Tibial nerve (tissue), 4 donors: ENCODE measurements at regions not wholly inside any gene's neighbourhood (a gene's known extent, or its start where the extent isn't known, plus 50 kb on each side); places are given as distances from the start of the nearest gene placed in this dataset.

Source experiments
- DNase-seq, 2 donors: peaks; one replicate each; pipeline ENCODE4 v3.0.0-alpha.2; 2019; ENCODE audit warnings: low spot score in 2 of 2
- H3K27ac ChIP-seq, 4 donors: fragments of 200-600 bp; sonication (generic) in 3 of 4; one replicate each; pipeline ENCODE4 v1.5.1; 2017 to 2019; ENCODE audit warnings: mild to moderate bottlenecking in 1 of 4
- H3K27me3 ChIP-seq, 2 donors: fragments of 200-600 bp; sonication (generic) in 1 of 2; one replicate each; pipeline versions ENCODE4 v1.5.1 to v1.6.0; 2017 to 2019
- H3K36me3 ChIP-seq, 3 donors: fragments of 200-600 bp; sonication (generic); one replicate each; pipeline ENCODE4 v1.5.1; 2018 to 2019
- H3K4me1 ChIP-seq, 4 donors: fragments of 200-600 bp; sonication (generic) in 3 of 4; one replicate each; pipeline ENCODE4 v1.5.1; 2017 to 2019
- H3K4me3 ChIP-seq, 4 donors: fragments of 200-600 bp; sonication (generic) in 3 of 4; one replicate each; pipeline ENCODE4 v1.5.1; 2017 to 2019; ENCODE audit warnings: mild to moderate bottlenecking in 1 of 4, moderate library complexity in 1 of 4
- H3K9me3 ChIP-seq, 4 donors: fragments of 200-600 bp; sonication (generic) in 3 of 4; one replicate each; pipeline ENCODE4 v1.5.1; 2017 to 2019
- EP300 ChIP-seq, 2 donors: sonication (generic); formaldehyde crosslinking; IDR thresholded peaks; one replicate each; pipeline ENCODE4 v1.6.1; 2017; ENCODE audit warnings: antibody characterized with exemption in 2 of 2, mild to moderate bottlenecking in 1 of 2
- POLR2A ChIP-seq, 2 donors: fragments of 450-650 bp; IDR thresholded peaks; one replicate each; pipeline ENCODE4 v1.6.1; 2017; ENCODE audit warnings: antibody characterized with exemption in 2 of 2, mild to moderate bottlenecking in 2 of 2, moderate library complexity in 2 of 2
- WGBS, 2 donors: methylation state at CpG; one replicate each; pipeline ENCODE4 v1.1.5; 2018; 5-methylcytosine and 5-hydroxymethylcytosine counted together
- TF ChIP-seq, protein P1 (sequence below), 5 experiments: fragments of 200-600 bp in 3 of 5; fragments of 450-650 bp in 2 of 5; sonication (generic) in 3 of 5; IDR thresholded peaks; one replicate each; pipeline ENCODE4 v1.5.1; 2016 to 2019; ENCODE audit warnings: antibody characterized with exemption in 5 of 5, mild to moderate bottlenecking in 3 of 5, moderate library complexity in 2 of 5

DNA sequence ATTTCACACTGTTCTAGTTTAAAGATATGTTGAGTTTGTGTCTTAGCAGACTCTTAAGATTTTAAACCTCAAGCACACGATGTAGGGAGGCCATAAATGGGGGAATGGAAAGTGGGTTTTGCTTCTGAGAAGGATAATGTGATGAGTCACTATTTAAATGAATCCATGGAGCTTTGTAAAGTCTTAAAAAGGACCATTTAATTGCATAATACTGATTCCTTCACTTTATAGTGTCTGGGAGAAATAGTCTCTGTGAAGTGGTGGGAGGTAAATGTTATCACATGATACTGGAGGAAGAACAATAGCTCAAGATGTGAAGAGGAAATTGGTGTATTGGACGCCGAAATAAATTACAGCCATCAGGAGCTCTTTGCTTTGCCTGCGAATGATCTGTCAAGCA, 84.0 kb upstream of the MYO3A start:
- no peaks in the 10 kb centered on the region for H3K9me3 ChIP-seq
- no peaks in the 10 kb centered on the region for H3K4me1 ChIP-seq
- WGBS, 2 donors: 24 to 26% methylated on average over 4 of the region's 4 CpGs
- no peaks in the 10 kb centered on the region for H3K36me3 ChIP-seq
- DNase-seq: no peak
- TF ChIP-seq POLR2A (IDR thresholded peaks at IDR 0.05) (no peak), EP300 (IDR thresholded peaks at IDR 0.05) (no peak)
- TF ChIP-seq, protein P1, sequence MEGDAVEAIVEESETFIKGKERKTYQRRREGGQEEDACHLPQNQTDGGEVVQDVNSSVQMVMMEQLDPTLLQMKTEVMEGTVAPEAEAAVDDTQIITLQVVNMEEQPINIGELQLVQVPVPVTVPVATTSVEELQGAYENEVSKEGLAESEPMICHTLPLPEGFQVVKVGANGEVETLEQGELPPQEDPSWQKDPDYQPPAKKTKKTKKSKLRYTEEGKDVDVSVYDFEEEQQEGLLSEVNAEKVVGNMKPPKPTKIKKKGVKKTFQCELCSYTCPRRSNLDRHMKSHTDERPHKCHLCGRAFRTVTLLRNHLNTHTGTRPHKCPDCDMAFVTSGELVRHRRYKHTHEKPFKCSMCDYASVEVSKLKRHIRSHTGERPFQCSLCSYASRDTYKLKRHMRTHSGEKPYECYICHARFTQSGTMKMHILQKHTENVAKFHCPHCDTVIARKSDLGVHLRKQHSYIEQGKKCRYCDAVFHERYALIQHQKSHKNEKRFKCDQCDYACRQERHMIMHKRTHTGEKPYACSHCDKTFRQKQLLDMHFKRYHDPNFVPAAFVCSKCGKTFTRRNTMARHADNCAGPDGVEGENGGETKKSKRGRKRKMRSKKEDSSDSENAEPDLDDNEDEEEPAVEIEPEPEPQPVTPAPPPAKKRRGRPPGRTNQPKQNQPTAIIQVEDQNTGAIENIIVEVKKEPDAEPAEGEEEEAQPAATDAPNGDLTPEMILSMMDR (IDR thresholded peaks at IDR 0.05): no peak
- H3K27me3 ChIP-seq: no peaks in the 10 kb centered on the region
- no peak overlapping the region for H3K4me3 ChIP-seq
- H3K27ac ChIP-seq: no peak overlapping the region

DNA sequence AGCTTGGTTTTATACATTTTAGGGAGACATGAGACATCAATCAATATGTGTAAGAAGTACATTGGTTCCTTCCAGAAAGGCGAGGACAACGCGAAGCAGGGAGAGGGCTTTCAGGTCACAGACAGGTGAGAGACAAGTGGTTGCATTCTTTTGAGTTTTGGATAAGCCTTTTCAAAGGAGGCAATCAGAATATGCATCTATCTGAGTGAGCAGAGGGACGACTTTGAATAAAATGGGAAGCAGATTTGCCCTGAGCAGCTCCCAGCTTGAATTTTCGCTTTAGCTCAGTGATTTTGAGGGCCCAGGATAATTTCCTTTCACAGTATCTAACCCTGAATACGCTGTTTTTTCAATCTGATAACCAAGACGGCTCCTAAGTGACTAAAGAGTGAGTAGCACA, 82.5 kb upstream of the MYO3A start:
- no peaks in the 10 kb centered on the region for H3K9me3 ChIP-seq
- H3K27me3 ChIP-seq: no peaks in the 10 kb centered on the region
- DNase-seq: no peak
- H3K4me3 ChIP-seq: no peak overlapping the region
- no peak for TF ChIP-seq EP300 (IDR thresholded peaks at IDR 0.05)
- no peak for TF ChIP-seq POLR2A (IDR thresholded peaks at IDR 0.05)
- TF ChIP-seq, protein P1 (IDR thresholded peaks at IDR 0.05): no peak
- no peak overlapping the region for H3K27ac ChIP-seq
- no peaks in the 10 kb centered on the region for H3K4me1 ChIP-seq
- H3K36me3 ChIP-seq: no peaks in the 10 kb centered on the region
- WGBS, 2 donors: 69 to 71% methylated on average over 7 of the region's 7 CpGs

DNA sequence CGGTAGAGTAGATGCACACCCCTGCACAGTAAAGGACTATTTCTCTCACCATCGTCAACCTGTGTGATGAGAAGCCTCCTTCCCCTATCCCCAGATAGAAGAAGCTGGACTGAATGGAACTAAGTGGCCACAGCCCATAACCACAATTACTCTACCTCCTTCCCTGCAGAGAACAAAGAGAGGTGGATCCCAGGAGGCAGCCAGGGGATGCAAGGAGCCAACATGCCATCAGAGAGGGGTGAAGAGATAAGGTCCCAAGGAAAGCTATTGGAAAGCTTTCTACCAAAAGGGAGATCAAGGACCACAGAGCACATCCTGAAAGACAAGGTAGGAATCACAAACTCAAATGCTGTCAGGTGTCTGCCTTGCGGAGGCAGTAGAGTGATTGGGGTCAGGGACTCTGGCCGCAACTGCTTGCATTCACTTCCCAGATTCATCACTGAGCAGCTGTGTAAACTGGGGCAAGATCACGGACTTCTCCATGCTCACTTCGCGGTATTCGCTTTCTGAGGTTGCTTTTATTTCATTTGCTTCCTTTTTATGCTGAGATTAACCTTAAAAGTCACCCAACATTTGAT, 81.6 kb upstream of the MYO3A start:
- no peaks in the 10 kb centered on the region for H3K27me3 ChIP-seq
- H3K27ac ChIP-seq: no peak overlapping the region
- no peaks in the 10 kb centered on the region for H3K4me1 ChIP-seq
- H3K36me3 ChIP-seq: no peaks in the 10 kb centered on the region
- no peaks in the 10 kb centered on the region for H3K9me3 ChIP-seq
- TF ChIP-seq, protein P1 (IDR thresholded peaks at IDR 0.05): no peak
- TF ChIP-seq EP300 (IDR thresholded peaks at IDR 0.05) (no peak), POLR2A (IDR thresholded peaks at IDR 0.05) (no peak)
- H3K4me3 ChIP-seq: no peak overlapping the region
- no peak for DNase-seq
- WGBS, 2 donors: 76 to 82% methylated on average over 8 of the region's 8 CpGs

DNA sequence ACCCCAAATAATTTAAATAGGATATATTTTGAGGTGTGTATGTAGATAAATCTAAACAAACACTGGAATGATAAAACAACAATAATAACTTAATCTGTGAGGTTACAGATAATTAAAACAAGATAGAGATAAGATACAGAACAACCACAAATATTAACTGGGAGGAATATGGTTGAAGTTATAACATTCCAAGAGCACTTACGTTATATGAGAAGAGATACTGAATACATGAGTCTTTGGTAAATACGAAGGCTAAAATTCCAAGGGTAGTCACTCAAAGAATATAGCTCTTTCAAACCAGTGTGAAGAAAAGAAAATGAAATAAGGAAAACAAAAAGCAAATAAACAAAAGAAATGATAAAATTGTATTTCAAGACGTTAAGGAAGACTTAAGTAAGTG, 76.0 kb upstream of the MYO3A start:
- no peaks in the 10 kb centered on the region for H3K36me3 ChIP-seq
- no peaks in the 10 kb centered on the region for H3K9me3 ChIP-seq
- no peak for TF ChIP-seq POLR2A (IDR thresholded peaks at IDR 0.05)
- TF ChIP-seq, protein P1 (IDR thresholded peaks at IDR 0.05): no peak
- no peak for TF ChIP-seq EP300 (IDR thresholded peaks at IDR 0.05)
- H3K27me3 ChIP-seq: no peaks in the 10 kb centered on the region
- H3K27ac ChIP-seq: no peak overlapping the region
- 77 to 83% methylated on average over 3 of the region's 3 CpGs for WGBS, 2 donors
- H3K4me3 ChIP-seq: no peak overlapping the region
- no peaks in the 10 kb centered on the region for H3K4me1 ChIP-seq
- DNase-seq: no peak

DNA sequence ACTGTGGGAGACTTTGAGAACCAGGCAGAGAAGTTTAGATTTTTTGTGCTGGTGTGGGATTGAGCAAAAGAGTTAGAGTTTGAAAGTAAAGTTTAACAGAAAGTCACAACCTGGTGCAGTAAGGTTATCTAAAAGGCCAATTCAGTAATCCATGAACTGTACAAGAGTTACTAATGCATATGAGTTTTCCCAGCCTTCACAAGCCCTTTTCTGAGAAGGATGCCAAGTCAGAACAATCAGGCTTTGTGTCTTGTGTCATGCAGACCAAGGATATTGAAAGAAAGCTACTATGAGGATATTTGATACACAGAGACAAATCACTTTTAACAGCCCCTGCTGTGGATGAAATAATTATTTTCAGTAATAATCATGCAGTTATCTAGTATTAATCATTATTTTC, 68.8 kb upstream of the MYO3A start:
- no peaks in the 10 kb centered on the region for H3K4me1 ChIP-seq
- no peak overlapping the region for H3K4me3 ChIP-seq
- H3K27me3 ChIP-seq: no peaks in the 10 kb centered on the region
- no peak for DNase-seq
- no peaks in the 10 kb centered on the region for H3K36me3 ChIP-seq
- TF ChIP-seq, protein P1 (IDR thresholded peaks at IDR 0.05): no peak
- no peak for TF ChIP-seq EP300 (IDR thresholded peaks at IDR 0.05)
- TF ChIP-seq POLR2A (IDR thresholded peaks at IDR 0.05): no peak
- H3K9me3 ChIP-seq: no peaks in the 10 kb centered on the region
- H3K27ac ChIP-seq: no peak overlapping the region
